Stomach (tissue), 8 donors: ENCODE measurements at regions not wholly inside any gene's neighbourhood (a gene's known extent, or its start where the extent isn't known, plus 50 kb on each side); places are given as distances from the start of the nearest gene placed in this dataset.
A peak's percentile ranks its signal among the peaks of the same experiment; 100 is the strongest.

Source experiments
- DNase-seq, 2 donors: peaks; one replicate each; pipeline versions ENCODE4 v3.0.0 to v3.0.0-alpha.2; 2013 to 2019
- H3K27ac ChIP-seq, 5 donors: fragments of 200-600 bp in 4 of 5; sonication (generic) in 4 of 5; one replicate each; pipeline ENCODE4 v1.5.1; 2013 to 2019; ENCODE audit warnings: mild to moderate bottlenecking in 1 of 5, moderate library complexity in 1 of 5
- H3K27me3 ChIP-seq, 3 donors: fragments of 200-600 bp; sonication (generic); one replicate each; pipeline ENCODE4 v1.5.1; 2017 to 2019; ENCODE audit warnings: mixed run types in 1 of 3
- H3K36me3 ChIP-seq, 4 donors: fragments of 200-600 bp; sonication (generic); 1 replicate in 3 of 4; 2 replicates in 1 of 4; pipeline ENCODE4 v1.5.1; 2016 to 2019
- H3K4me1 ChIP-seq, 4 donors: fragments of 200-600 bp; sonication (generic); one replicate each; pipeline ENCODE4 v1.5.1; 2016 to 2019
- H3K4me3 ChIP-seq, 4 donors: fragments of 200-600 bp; sonication (generic) in 3 of 4; one replicate each; pipeline ENCODE4 v1.5.1; 2016 to 2019; ENCODE audit warnings: mild to moderate bottlenecking in 1 of 4
- H3K9me3 ChIP-seq, 4 donors: fragments of 200-600 bp; sonication (generic); one replicate each; pipeline ENCODE4 v1.5.1; 2016 to 2019
- EP300 ChIP-seq: sonication (generic); formaldehyde crosslinking; IDR thresholded peaks from one replicate; pipeline ENCODE4 v1.6.1; 2017; ENCODE audit warnings: antibody characterized with exemption
- POLR2A ChIP-seq, 4 donors: fragments of 450-650 bp; IDR thresholded peaks; one replicate each; pipeline ENCODE4 v1.6.1; 2016; ENCODE audit warnings: antibody characterized with exemption in 4 of 4, control low read depth in 2 of 4, mild to moderate bottlenecking in 1 of 4, moderate library complexity in 1 of 4
- POLR2AphosphoS5 ChIP-seq, 3 donors: sonication (generic); formaldehyde crosslinking; IDR thresholded peaks; one replicate each; pipeline ENCODE4 v1.6.1; 2016; ENCODE audit warnings: antibody characterized with exemption in 3 of 3
- WGBS, 5 donors: extraction: QIAGEN DNeasy Blood & Tissue Kit in 3 of 5; methylation state at CpG; one replicate each; pipeline versions ENCODE4 v1.1.5 to v1.1.7; 2013 to 2018; 5-methylcytosine and 5-hydroxymethylcytosine counted together
- intact Hi-C: fragments of 100-400 bp; cut with DNase I; formaldehyde crosslinking; loops from one replicate; pipeline ENCODE4 v1.15.1; 2023; ENCODE audit warnings: low total_unique reads
- TF ChIP-seq, protein P1 (sequence below), 7 experiments: fragments of 450-650 bp in 4 of 7; fragments of 200-600 bp in 3 of 7; sonication (generic) in 3 of 7; IDR thresholded peaks; one replicate each; pipeline ENCODE4 v1.5.1; 2016 to 2019; ENCODE audit warnings: antibody characterized with exemption in 7 of 7, control low read depth in 2 of 7, mild to moderate bottlenecking in 1 of 7
- donor health status: healthy with polysubstance abuse.
- donor health status: Bipolar disorder and iron deficiency.
- donor health status: healthy.

DNA sequence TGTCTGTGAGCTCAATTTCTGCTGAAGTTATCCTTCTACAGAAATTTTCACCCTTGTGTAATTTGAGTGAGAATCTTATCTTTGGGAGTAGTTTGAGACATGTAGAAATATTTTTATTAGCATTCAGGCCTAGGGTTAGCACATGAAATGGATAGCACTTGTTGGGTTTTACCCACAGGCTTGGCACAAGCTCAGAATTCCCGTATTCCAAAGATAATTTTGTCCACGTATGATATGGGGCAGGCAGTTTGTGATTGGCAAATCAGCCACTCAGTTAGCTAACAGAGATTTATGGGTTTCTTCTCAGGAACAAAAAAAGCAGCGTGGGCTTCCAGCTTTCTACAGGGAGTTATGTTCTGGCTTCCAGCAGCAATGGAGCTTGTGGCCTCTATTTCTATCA is 117.9 kb upstream of the DCAF8L1 start:
- H3K27me3 ChIP-seq, result no peaks in the 10 kb centered on the region
- intact Hi-C loops, result no loop called here
- no peak overlapping the region for H3K4me3 ChIP-seq
- DNase-seq, result no peak
- H3K9me3 ChIP-seq, result no peaks in the 10 kb centered on the region
- H3K36me3 ChIP-seq, result no peaks in the 10 kb centered on the region
- H3K27ac ChIP-seq, result no peak overlapping the region
- TF ChIP-seq, protein P1, sequence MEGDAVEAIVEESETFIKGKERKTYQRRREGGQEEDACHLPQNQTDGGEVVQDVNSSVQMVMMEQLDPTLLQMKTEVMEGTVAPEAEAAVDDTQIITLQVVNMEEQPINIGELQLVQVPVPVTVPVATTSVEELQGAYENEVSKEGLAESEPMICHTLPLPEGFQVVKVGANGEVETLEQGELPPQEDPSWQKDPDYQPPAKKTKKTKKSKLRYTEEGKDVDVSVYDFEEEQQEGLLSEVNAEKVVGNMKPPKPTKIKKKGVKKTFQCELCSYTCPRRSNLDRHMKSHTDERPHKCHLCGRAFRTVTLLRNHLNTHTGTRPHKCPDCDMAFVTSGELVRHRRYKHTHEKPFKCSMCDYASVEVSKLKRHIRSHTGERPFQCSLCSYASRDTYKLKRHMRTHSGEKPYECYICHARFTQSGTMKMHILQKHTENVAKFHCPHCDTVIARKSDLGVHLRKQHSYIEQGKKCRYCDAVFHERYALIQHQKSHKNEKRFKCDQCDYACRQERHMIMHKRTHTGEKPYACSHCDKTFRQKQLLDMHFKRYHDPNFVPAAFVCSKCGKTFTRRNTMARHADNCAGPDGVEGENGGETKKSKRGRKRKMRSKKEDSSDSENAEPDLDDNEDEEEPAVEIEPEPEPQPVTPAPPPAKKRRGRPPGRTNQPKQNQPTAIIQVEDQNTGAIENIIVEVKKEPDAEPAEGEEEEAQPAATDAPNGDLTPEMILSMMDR (IDR thresholded peaks at IDR 0.05), result no peak
- no peak for TF ChIP-seq POLR2AphosphoS5 (IDR thresholded peaks at IDR 0.05)
- WGBS, 5 donors, result 22 to 44% (median 31%) methylated on average over 3 of the region's 3 CpGs
- no peaks in the 10 kb centered on the region for H3K4me1 ChIP-seq

DNA sequence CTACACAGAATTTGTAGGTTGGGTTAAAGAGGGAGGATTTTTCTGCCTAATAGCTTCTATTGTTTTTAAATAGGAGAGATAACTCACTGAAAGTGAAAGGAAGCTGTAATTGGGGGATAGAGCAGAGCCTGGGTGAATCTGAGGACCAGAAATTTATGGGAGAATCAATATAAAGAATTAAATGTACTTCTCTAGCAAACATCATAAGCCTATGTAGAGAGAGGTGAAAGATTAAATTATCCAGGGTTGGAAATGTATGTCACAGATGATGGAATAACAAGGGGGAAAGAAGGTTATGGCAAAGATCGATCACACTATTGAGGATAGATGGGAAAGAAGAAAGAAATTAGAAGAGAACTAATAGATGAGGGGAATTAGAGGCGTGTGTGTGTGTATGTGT is 104.4 kb upstream of the DCAF8L1 start:
- no peak overlapping the region for H3K27ac ChIP-seq
- H3K9me3 ChIP-seq, result no peaks in the 10 kb centered on the region
- no peak for DNase-seq
- no peaks in the 10 kb centered on the region for H3K36me3 ChIP-seq
- 64 to 90% (median 75%) methylated on average over 2 of the region's 2 CpGs for WGBS, 5 donors
- TF ChIP-seq POLR2A (IDR thresholded peaks at IDR 0.05), result no peak
- TF ChIP-seq EP300, result no peak
- no peak for TF ChIP-seq POLR2AphosphoS5 (IDR thresholded peaks at IDR 0.05)
- TF ChIP-seq, protein P1 (IDR thresholded peaks at IDR 0.05), result no peak
- H3K4me1 ChIP-seq, result no peaks in the 10 kb centered on the region
- H3K27me3 ChIP-seq, result no peaks in the 10 kb centered on the region
- intact Hi-C loops, result no loop called here
- H3K4me3 ChIP-seq, result no peak overlapping the region

DNA sequence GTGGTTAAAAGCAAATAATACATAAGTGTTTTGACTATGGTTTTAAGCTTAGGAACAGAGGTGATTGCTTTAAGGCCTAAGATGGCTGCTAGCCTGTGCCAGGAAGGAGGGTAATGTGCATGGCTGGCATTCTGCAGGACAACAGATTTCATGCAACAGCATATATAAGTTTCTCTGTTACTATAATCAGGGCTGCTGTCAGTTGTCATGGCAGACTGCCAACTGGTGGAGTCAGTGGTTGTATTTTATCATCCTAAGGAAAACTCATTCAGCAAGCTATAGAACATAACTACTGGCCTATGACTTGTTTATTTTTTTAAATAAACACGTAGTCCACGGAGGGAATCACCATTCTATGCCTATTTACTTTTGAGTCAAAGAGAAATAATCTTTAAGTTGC is 77.7 kb upstream of the DCAF8L1 start:
- H3K4me3 ChIP-seq, result no peak overlapping the region

DNA sequence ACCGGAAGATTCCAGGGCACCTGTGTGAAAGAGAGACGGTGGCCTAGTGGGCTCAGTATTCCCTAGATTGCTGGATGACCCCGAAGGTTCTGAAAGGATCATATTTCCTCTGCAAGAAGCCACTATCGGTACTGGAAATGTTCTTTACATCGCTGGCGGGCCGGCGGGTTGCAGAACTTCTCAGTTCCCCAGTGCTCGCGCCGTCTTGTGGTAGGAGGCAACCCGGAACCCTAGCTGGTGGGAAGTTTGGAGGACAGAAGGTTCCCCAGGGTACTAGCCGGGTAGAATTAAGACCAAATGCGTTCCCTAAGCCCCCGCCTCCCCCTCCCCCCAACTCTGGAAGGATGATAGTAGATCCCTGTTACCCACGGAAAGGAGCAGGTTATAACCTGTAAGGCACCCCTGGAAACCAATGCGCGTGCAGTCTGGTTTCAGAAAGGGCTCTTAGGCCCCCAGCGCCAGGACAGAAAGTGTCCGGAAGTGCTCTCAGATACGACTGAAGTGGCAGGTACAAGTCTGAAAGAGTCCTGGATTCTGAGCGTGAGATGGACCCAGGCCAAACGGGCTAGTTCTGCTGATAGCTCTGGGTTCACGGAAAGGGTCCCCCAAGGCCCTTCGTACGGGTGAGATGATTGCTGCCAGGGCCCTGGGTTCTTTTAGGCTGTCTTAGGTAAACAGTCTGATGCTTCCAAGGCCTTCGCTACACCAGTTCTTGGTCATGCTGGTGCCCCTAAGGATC is 61.7 kb upstream of the DCAF8L1 start:
- Histone ChIP-seq H3K27ac (no peak overlapping the region), H3K27me3 (no peaks in the 10 kb centered on the region), H3K4me3 (no peak overlapping the region), H3K9me3 (peaks cover 0 to 9% (median 0%) of the 10 kb centered on the region in 4 donors), H3K4me1 (no peaks in the 10 kb centered on the region), H3K36me3 (no peaks in the 10 kb centered on the region)
- intact Hi-C loops, result no loop called here
- no peak for DNase-seq
- TF ChIP-seq EP300, result no peak
- TF ChIP-seq POLR2AphosphoS5 (IDR thresholded peaks at IDR 0.05), result no peak
- TF ChIP-seq, protein P1 (IDR thresholded peaks at IDR 0.05), result no peak
- no peak for TF ChIP-seq POLR2A (IDR thresholded peaks at IDR 0.05)
- WGBS, 5 donors, result 82 to 98% (median 91%) methylated on average over 19 to 27 of the region's 27 CpGs

More for the DNA sequence above, 77.7 kb upstream of the DCAF8L1 start:
- peaks cover 0 to 10% (median 4%) of the 10 kb centered on the region in 4 donors for H3K9me3 ChIP-seq
- no peak overlapping the region for H3K27ac ChIP-seq
- intact Hi-C loops, result no loop called here
- peak in 1 of 2 donors; percentile 47 for DNase-seq
- H3K36me3 ChIP-seq, result no peaks in the 10 kb centered on the region
- WGBS, 5 donors, result 9 to 23% (median 19%) methylated on average over 2 of the region's 2 CpGs
- no peaks in the 10 kb centered on the region for H3K27me3 ChIP-seq
- no peak for TF ChIP-seq EP300
- TF ChIP-seq POLR2AphosphoS5 (IDR thresholded peaks at IDR 0.05), result no peak
- TF ChIP-seq, protein P1 (IDR thresholded peaks at IDR 0.05), result no peak
- no peak for TF ChIP-seq POLR2A (IDR thresholded peaks at IDR 0.05)
- no peaks in the 10 kb centered on the region for H3K4me1 ChIP-seq
